C4-2B (cell line): ENCODE measurements at regions not wholly inside any gene's neighbourhood (a gene's known extent, or its start where the extent isn't known, plus 50 kb on each side); places are given as distances from the start of the nearest gene placed in this dataset.
"Not testable (repeated sequence)": the region's sequence is repeated elsewhere in the genome, so short reads cannot be mapped to it uniquely, and the experiment has no call there.

Source experiments
- CTCF ChIP-seq: fragments of 450-650 bp; conservative IDR thresholded peaks from 2 replicates; pipeline ENCODE4 v1.5.1; 2017; ENCODE audit warnings: mild to moderate bottlenecking
- ZFX ChIP-seq: fragments of 450-650 bp; IDR thresholded peaks from 2 replicates; pipeline ENCODE4 v1.6.1; 2017

- TF ChIP-seq CTCF, ZFX: not testable (repeated sequence)
Observed at GRCh38 chr1:121041497-121041896, 142.6 kb downstream of the FAM72B start.
